Liver (tissue), 8 donors: ENCODE measurements at regions not wholly inside any gene's neighbourhood (a gene's known extent, or its start where the extent isn't known, plus 50 kb on each side); places are given as distances from the start of the nearest gene placed in this dataset.

Experiments
- DNase-seq: peaks from one replicate; pipeline ENCODE4 v3.0.0-alpha.2; 2017; ENCODE audit warnings: low spot score
- H3K27ac ChIP-seq, 2 donors: one replicate each; pipeline ENCODE4 v1.7.0; 2013; ENCODE audit warnings: inconsistent platforms in 2 of 2, low read length in 2 of 2, control low read depth in 1 of 2, low read depth in 1 of 2, mild to moderate bottlenecking in 1 of 2
- H3K27me3 ChIP-seq, 4 donors: one replicate each; pipeline versions ENCODE4 v1.6.1 to v1.7.0; 2013; ENCODE audit warnings: low read length in 3 of 4, inconsistent platforms in 1 of 4, mild to moderate bottlenecking in 1 of 4, moderate library complexity in 1 of 4; ENCODE audit not compliant: control insufficient read depth in 4 of 4, insufficient read depth in 4 of 4
- H3K36me3 ChIP-seq, 4 donors: one replicate each; pipeline versions ENCODE4 v1.6.1 to v1.7.0; 2013; ENCODE audit warnings: low read length in 3 of 4, mild to moderate bottlenecking in 3 of 4, low read depth in 1 of 4, moderate library complexity in 1 of 4; ENCODE audit not compliant: control insufficient read depth in 4 of 4, insufficient read depth in 3 of 4
- H3K4me1 ChIP-seq, 4 donors: one replicate each; pipeline versions ENCODE4 v1.6.1 to v1.7.0; 2013; ENCODE audit warnings: low read length in 3 of 4, mild to moderate bottlenecking in 3 of 4, moderate library complexity in 1 of 4; ENCODE audit not compliant: control insufficient read depth in 4 of 4, insufficient read depth in 4 of 4
- H3K4me3 ChIP-seq, 3 donors: one replicate each; pipeline versions ENCODE4 v1.6.1 to v1.7.0; 2013; ENCODE audit warnings: low read length in 3 of 3, control low read depth in 1 of 3, low read depth in 1 of 3, mild to moderate bottlenecking in 1 of 3
- H3K9ac ChIP-seq, 2 donors: one replicate each; pipeline ENCODE4 v1.7.0; 2013; ENCODE audit warnings: low read length in 2 of 2, mild to moderate bottlenecking in 2 of 2, moderate library complexity in 2 of 2, control low read depth in 1 of 2, low read depth in 1 of 2
- H3K9me3 ChIP-seq, 4 donors: one replicate each; pipeline versions ENCODE4 v1.6.1 to v1.7.0; 2013; ENCODE audit warnings: low read length in 3 of 4; ENCODE audit not compliant: control insufficient read depth in 4 of 4
- ATF3 ChIP-seq: IDR thresholded peaks from 2 replicates; pipeline ENCODE4 v1.6.1; 2016; ENCODE audit warnings: antibody characterized with exemption
- CTCF ChIP-seq: fragments of 150-350 bp; IDR thresholded peaks from 2 replicates; pipeline ENCODE4 v1.5.1; 2017; ENCODE audit warnings: improper control_type of control experiment, low read depth, low read length; ENCODE audit not compliant: missing input control
- EGR1 ChIP-seq, 2 donors: IDR thresholded peaks; 2 replicates each; pipeline ENCODE4 v1.6.1; 2016 to 2018; ENCODE audit warnings: antibody characterized with exemption in 2 of 2, low read depth in 2 of 2
- FOXA1 ChIP-seq: IDR thresholded peaks from 2 replicates; pipeline ENCODE4 v1.6.1; 2016; ENCODE audit warnings: antibody characterized with exemption
- FOXA2 ChIP-seq: IDR thresholded peaks from 2 replicates; pipeline ENCODE4 v1.6.1; 2016; ENCODE audit warnings: antibody characterized with exemption
- GABPA ChIP-seq, 2 donors: IDR thresholded peaks in 1 of 2; conservative IDR thresholded peaks in 1 of 2; 2 replicates each; pipeline ENCODE4 v1.6.1; 2016; ENCODE audit warnings: antibody characterized with exemption in 2 of 2, mild to moderate bottlenecking in 1 of 2, moderate library complexity in 1 of 2
- HNF4A ChIP-seq, 2 donors: conservative IDR thresholded peaks; 2 replicates each; pipeline ENCODE4 v1.6.1; 2016; ENCODE audit warnings: antibody characterized with exemption in 2 of 2, mild to moderate bottlenecking in 2 of 2
- HNF4G ChIP-seq: IDR thresholded peaks from 2 replicates; pipeline ENCODE4 v1.6.1; 2016; ENCODE audit warnings: antibody characterized with exemption
- JUND ChIP-seq, 2 donors: IDR thresholded peaks; 2 replicates each; pipeline ENCODE4 v1.6.1; 2016; ENCODE audit warnings: antibody characterized with exemption in 2 of 2
- NR2F2 ChIP-seq: IDR thresholded peaks from 2 replicates; pipeline ENCODE4 v1.6.1; 2016; ENCODE audit warnings: antibody characterized with exemption
- RAD21 ChIP-seq, 2 donors: IDR thresholded peaks; 2 replicates each; pipeline ENCODE4 v1.6.1; 2016; ENCODE audit warnings: antibody characterized with exemption in 2 of 2, mild to moderate bottlenecking in 2 of 2
- SP1 ChIP-seq: IDR thresholded peaks from 2 replicates; pipeline ENCODE4 v1.6.1; 2018; ENCODE audit warnings: antibody characterized with exemption, mild to moderate bottlenecking
- TAF1 ChIP-seq: conservative IDR thresholded peaks from 2 replicates; pipeline ENCODE4 v1.6.1; 2016; ENCODE audit warnings: antibody characterized with exemption, mild to moderate bottlenecking
- YY1 ChIP-seq: IDR thresholded peaks from 2 replicates; pipeline ENCODE4 v1.6.1; 2016; ENCODE audit warnings: antibody characterized with exemption, mild to moderate bottlenecking
- WGBS: extraction: QIAGEN DNeasy Blood & Tissue Kit; methylation state at CpG from one replicate; pipeline ENCODE4 v1.1.7; 2013; 5-methylcytosine and 5-hydroxymethylcytosine counted together
- TF ChIP-seq, protein P1 (sequence below): IDR thresholded peaks from 2 replicates; pipeline ENCODE4 v1.6.1; 2016; ENCODE audit warnings: antibody characterized with exemption
- TF ChIP-seq, protein P2 (sequence below): IDR thresholded peaks from 2 replicates; pipeline ENCODE4 v1.6.1; 2016; ENCODE audit warnings: antibody characterized with exemption
- TF ChIP-seq, protein P3 (sequence below): IDR thresholded peaks from 2 replicates; pipeline ENCODE4 v1.6.1; 2016; ENCODE audit warnings: antibody characterized with exemption, mild to moderate bottlenecking
- donor health status: healthy.
- donor health status: healthy.
- donor health status: healthy.
- donor health status: healthy.
- donor health status: healthy.

- peaks cover 0 to 11% (median 0%) of the 10 kb centered on the region in 4 donors for H3K4me1 ChIP-seq
- no peak overlapping the region for H3K27ac ChIP-seq
These were observed 162.2 kb downstream of the PFKFB3 start for GRCh38 chr10:6364893-6365292.

DNA sequence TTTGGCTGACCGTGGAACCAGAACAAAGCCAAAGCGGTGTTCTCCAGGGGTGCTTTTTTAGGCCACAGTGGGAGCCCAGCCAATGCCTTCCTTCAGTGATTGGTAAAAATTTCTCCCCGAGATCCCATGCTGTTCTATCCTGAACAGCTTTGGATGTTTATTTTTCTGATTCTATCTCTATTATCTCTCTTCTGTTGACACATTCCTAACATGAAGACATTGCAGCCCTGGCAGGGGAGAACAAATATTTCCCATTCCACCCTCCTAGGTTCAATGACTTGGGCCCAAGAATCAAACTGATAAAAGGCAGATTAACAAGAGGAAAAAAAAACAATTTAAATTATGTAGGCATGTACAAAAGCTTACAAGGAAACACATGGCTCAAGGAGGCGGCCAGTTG, 162.7 kb downstream of the PFKFB3 start:
- Histone ChIP-seq H3K9ac (no peak overlapping the region), H3K4me3 (no peak overlapping the region), H3K27ac (no peak overlapping the region), H3K27me3 (no peaks in the 10 kb centered on the region), H3K36me3 (no peaks in the 10 kb centered on the region), H3K9me3 (no peaks in the 10 kb centered on the region), H3K4me1 (peaks cover 0 to 11% (median 0%) of the 10 kb centered on the region in 4 donors)
- DNase-seq = no peak
- 42% methylated on average over 4 of the region's 4 CpGs for WGBS
- TF ChIP-seq, protein P1, sequence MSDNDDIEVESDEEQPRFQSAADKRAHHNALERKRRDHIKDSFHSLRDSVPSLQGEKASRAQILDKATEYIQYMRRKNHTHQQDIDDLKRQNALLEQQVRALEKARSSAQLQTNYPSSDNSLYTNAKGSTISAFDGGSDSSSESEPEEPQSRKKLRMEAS = peak; percentile 75
- TF ChIP-seq SP1 (peak; percentile 16), FOXA2 (peak; percentile 85), HNF4G (no peak), HNF4A (conservative IDR thresholded peaks at IDR 0.05) (peak in 1 of 2 donors; percentile 67), JUND (IDR thresholded peaks at IDR 0.05) (peak in 1 of 2 donors; percentile 72), NR2F2 (no peak), CTCF (no peak), TAF1 (no peak), YY1 (peak; percentile 49), EGR1 (IDR thresholded peaks at IDR 0.05; ENCODE audit: low read depth in 2 of 2) (peak in 1 of 2 donors; percentile 53), FOXA1 (peak; percentile 66), RAD21 (IDR thresholded peaks at IDR 0.05) (peak in 1 of 2 donors; percentile 54), GABPA (IDR thresholded peaks at IDR 0.05 in 1 of 2, conservative IDR thresholded peaks at IDR 0.05 in 1 of 2) (peak in 1 of 2 donors; percentile 41)
- TF ChIP-seq, protein P2, sequence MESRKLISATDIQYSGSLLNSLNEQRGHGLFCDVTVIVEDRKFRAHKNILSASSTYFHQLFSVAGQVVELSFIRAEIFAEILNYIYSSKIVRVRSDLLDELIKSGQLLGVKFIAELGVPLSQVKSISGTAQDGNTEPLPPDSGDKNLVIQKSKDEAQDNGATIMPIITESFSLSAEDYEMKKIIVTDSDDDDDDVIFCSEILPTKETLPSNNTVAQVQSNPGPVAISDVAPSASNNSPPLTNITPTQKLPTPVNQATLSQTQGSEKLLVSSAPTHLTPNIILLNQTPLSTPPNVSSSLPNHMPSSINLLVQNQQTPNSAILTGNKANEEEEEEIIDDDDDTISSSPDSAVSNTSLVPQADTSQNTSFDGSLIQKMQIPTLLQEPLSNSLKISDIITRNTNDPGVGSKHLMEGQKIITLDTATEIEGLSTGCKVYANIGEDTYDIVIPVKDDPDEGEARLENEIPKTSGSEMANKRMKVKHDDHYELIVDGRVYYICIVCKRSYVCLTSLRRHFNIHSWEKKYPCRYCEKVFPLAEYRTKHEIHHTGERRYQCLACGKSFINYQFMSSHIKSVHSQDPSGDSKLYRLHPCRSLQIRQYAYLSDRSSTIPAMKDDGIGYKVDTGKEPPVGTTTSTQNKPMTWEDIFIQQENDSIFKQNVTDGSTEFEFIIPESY = peak; percentile 74
- TF ChIP-seq, protein P3, sequence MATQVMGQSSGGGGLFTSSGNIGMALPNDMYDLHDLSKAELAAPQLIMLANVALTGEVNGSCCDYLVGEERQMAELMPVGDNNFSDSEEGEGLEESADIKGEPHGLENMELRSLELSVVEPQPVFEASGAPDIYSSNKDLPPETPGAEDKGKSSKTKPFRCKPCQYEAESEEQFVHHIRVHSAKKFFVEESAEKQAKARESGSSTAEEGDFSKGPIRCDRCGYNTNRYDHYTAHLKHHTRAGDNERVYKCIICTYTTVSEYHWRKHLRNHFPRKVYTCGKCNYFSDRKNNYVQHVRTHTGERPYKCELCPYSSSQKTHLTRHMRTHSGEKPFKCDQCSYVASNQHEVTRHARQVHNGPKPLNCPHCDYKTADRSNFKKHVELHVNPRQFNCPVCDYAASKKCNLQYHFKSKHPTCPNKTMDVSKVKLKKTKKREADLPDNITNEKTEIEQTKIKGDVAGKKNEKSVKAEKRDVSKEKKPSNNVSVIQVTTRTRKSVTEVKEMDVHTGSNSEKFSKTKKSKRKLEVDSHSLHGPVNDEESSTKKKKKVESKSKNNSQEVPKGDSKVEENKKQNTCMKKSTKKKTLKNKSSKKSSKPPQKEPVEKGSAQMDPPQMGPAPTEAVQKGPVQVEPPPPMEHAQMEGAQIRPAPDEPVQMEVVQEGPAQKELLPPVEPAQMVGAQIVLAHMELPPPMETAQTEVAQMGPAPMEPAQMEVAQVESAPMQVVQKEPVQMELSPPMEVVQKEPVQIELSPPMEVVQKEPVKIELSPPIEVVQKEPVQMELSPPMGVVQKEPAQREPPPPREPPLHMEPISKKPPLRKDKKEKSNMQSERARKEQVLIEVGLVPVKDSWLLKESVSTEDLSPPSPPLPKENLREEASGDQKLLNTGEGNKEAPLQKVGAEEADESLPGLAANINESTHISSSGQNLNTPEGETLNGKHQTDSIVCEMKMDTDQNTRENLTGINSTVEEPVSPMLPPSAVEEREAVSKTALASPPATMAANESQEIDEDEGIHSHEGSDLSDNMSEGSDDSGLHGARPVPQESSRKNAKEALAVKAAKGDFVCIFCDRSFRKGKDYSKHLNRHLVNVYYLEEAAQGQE = peak; percentile 46

More at GRCh38 chr10:6364893-6365292, 162.2 kb downstream of the PFKFB3 start:
- Histone ChIP-seq H3K36me3 (no peaks in the 10 kb centered on the region), H3K9ac (no peak overlapping the region), H3K4me3 (no peak overlapping the region), H3K27me3 (no peaks in the 10 kb centered on the region), H3K9me3 (no peaks in the 10 kb centered on the region)
- WGBS = 53% methylated on average over 3 of the region's 3 CpGs
- TF ChIP-seq ATF3 = no peak
- no peak for TF ChIP-seq EGR1 (IDR thresholded peaks at IDR 0.05; ENCODE audit: low read depth in 2 of 2)
- TF ChIP-seq GABPA (IDR thresholded peaks at IDR 0.05 in 1 of 2, conservative IDR thresholded peaks at IDR 0.05 in 1 of 2) = no peak
- TF ChIP-seq, protein P1 = no peak
- TF ChIP-seq HNF4G = no peak
- no peak for TF ChIP-seq NR2F2
- TF ChIP-seq FOXA1 = no peak
- no peak for TF ChIP-seq CTCF
- TF ChIP-seq FOXA2 = no peak
- TF ChIP-seq YY1 = no peak
- TF ChIP-seq TAF1 = no peak
- no peak for DNase-seq
